K562 (cell line): ENCODE measurements at regions not wholly inside any gene's neighbourhood (a gene's known extent, or its start where the extent isn't known, plus 50 kb on each side); places are given as distances from the start of the nearest gene placed in this dataset.

Source experiments
- DDX20 ChIP-seq: fragments of 450-650 bp; IDR thresholded peaks from 2 replicates; pipeline ENCODE4 v1.6.1; 2016; ENCODE audit warnings: missing genetic modification characterization, low read depth, mild to moderate bottlenecking, missing compliant biosample characterization, moderate library complexity
- GATA2 ChIP-seq: sonication (generic); formaldehyde crosslinking; IDR thresholded peaks from 2 replicates; pipeline ENCODE4 v1.4.0; 2020; ENCODE audit warnings: mild to moderate bottlenecking, missing genetic modification reagents
- GATAD2A ChIP-seq: fragments of 450-650 bp; IDR thresholded peaks from 2 replicates; pipeline ENCODE4 v1.6.1; 2017
- HBP1 ChIP-seq: fragments of 450-650 bp; formaldehyde crosslinking; IDR thresholded peaks from 2 replicates; pipeline ENCODE4 v1.4.0; 2022; ENCODE audit warnings: missing genetic modification characterization
- NFE2L1 ChIP-seq: fragments of 450-650 bp; IDR thresholded peaks from 2 replicates; pipeline ENCODE4 v1.6.1; 2016; ENCODE audit warnings: missing genetic modification characterization, low read depth, mild to moderate bottlenecking, missing compliant biosample characterization, moderate library complexity, borderline replicate concordance
- PRMT5 ChIP-seq: sonication (generic); formaldehyde crosslinking; IDR thresholded peaks from 2 replicates; pipeline ENCODE4 v1.5.0; 2020; ENCODE audit warnings: missing genetic modification reagents
- SMAD1 ChIP-seq: fragments of 150-350 bp; IDR thresholded peaks from 2 replicates; pipeline ENCODE4 v1.6.1; 2014; ENCODE audit warnings: low read length, low read depth; ENCODE audit not compliant: partially characterized antibody
- THRAP3 ChIP-seq: fragments of 450-650 bp; IDR thresholded peaks from 2 replicates; pipeline ENCODE4 v1.6.1; 2016; ENCODE audit warnings: mild to moderate bottlenecking, inconsistent platforms, borderline replicate concordance
- UBTF ChIP-seq, 2 experiments: IDR thresholded peaks; 2 replicates each; pipeline ENCODE4 v1.6.1; 2012; ENCODE audit warnings: improper control_type of control experiment in 2 of 2, low read depth in 2 of 2, low read length in 2 of 2, borderline replicate concordance in 1 of 2
- WHSC1 ChIP-seq: IDR thresholded peaks from one replicate; pipeline ENCODE4 v1.6.1; 2012; ENCODE audit warnings: low read length, control low read depth, inconsistent platforms
- ZNF507 ChIP-seq: conservative IDR thresholded peaks from 2 replicates; pipeline ENCODE4 v1.6.1; 2017; ENCODE audit warnings: missing genetic modification characterization, missing compliant biosample characterization

GRCh38 chr7:9302436-9302835 lies 869.0 kb downstream of the NXPH1 start (continued):
- TF ChIP-seq UBTF (IDR thresholded peaks at IDR 0.05; ENCODE audit: borderline replicate concordance in 1 of 2, low read depth in 2 of 2, low read length in 2 of 2) (no peak), HBP1 (CRISPR knock-in tag) (no peak), PRMT5 (CRISPR knock-in tag) (no peak), NFE2L1 (tag) (no peak), DDX20 (tag) (no peak), THRAP3 (no peak), ZNF507 (tag) (no peak), WHSC1 (no peak), SMAD1 (no peak), GATAD2A (no peak), GATA2 (no peak)
